Keratinocyte (primary cell): ENCODE measurements at regions not wholly inside any gene's neighbourhood (a gene's known extent, or its start where the extent isn't known, plus 50 kb on each side); places are given as distances from the start of the nearest gene placed in this dataset.

Experiments used
- EZH2 ChIP-seq: IDR thresholded peaks from one replicate; pipeline ENCODE4 v1.6.1; 2012; ENCODE audit warnings: inconsistent platforms, mild to moderate bottlenecking, low read length, moderate library complexity
- TF ChIP-seq, protein P1 (sequence below), 3 experiments: IDR thresholded peaks in 1 of 3; conservative IDR thresholded peaks in 1 of 3; optimal IDR thresholded peaks in 1 of 3; 2 replicates in 2 of 3; 3 replicates in 1 of 3; pipeline versions ENCODE3 to v1.5.1; 2011; ENCODE audit warnings: low read length in 3 of 3, mild to moderate bottlenecking in 3 of 3, moderate library complexity in 2 of 3, control low read depth in 1 of 3, inconsistent platforms in 1 of 3; ENCODE audit not compliant: insufficient read depth in 2 of 3; ENCODE audit errors: extremely low read depth in 1 of 3

GRCh38 chr20:47865451-47865850, 80.2 kb upstream of the SULF2 start:
- TF ChIP-seq, protein P1, sequence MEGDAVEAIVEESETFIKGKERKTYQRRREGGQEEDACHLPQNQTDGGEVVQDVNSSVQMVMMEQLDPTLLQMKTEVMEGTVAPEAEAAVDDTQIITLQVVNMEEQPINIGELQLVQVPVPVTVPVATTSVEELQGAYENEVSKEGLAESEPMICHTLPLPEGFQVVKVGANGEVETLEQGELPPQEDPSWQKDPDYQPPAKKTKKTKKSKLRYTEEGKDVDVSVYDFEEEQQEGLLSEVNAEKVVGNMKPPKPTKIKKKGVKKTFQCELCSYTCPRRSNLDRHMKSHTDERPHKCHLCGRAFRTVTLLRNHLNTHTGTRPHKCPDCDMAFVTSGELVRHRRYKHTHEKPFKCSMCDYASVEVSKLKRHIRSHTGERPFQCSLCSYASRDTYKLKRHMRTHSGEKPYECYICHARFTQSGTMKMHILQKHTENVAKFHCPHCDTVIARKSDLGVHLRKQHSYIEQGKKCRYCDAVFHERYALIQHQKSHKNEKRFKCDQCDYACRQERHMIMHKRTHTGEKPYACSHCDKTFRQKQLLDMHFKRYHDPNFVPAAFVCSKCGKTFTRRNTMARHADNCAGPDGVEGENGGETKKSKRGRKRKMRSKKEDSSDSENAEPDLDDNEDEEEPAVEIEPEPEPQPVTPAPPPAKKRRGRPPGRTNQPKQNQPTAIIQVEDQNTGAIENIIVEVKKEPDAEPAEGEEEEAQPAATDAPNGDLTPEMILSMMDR (optimal IDR thresholded peaks at IDR 0.05 in 1 of 3, IDR thresholded peaks at IDR 0.05 in 1 of 3, conservative IDR thresholded peaks at IDR 0.05 in 1 of 3; ENCODE audit: extremely low read depth in 1 of 3, insufficient read depth in 2 of 3, low read length in 3 of 3): no peak
- TF ChIP-seq EZH2: no peak
